ENCODE measurements at regions not wholly inside any gene's neighbourhood (a gene's known extent, or its start where the extent isn't known, plus 50 kb on each side); places are given as distances from the start of the nearest gene placed in this dataset.
"Not testable (repeated sequence)": the region's sequence is repeated elsewhere in the genome, so short reads cannot be mapped to it uniquely, and the experiment has no call there.

- DNase-seq (ENCODE audit: low read depth, low spot score), result peak; percentile 27
These were observed 163.4 kb upstream of the CIBAR2 start for GRCh38 chr16:85275533-85276249.

- DNase-seq (ENCODE audit: low read depth, low spot score), result no peak
These were observed 164.0 kb upstream of the CIBAR2 start for GRCh38 chr16:85276258-85276657.

- DNase-seq (ENCODE audit: low read depth, low spot score), result no peak
These were observed 164.4 kb upstream of the CIBAR2 start for GRCh38 chr16:85276721-85277120.

- no peak for DNase-seq (ENCODE audit: low read depth, low spot score)
These were observed 166.6 kb upstream of the CIBAR2 start for GRCh38 chr16:85278839-85279238.

GRCh38 chr16:85279402-85279801, 167.1 kb upstream of the CIBAR2 start:
- DNase-seq (ENCODE audit: low read depth, low spot score), result no peak

- no peak for DNase-seq (ENCODE audit: low read depth, low spot score)
These were observed 167.7 kb upstream of the CIBAR2 start for GRCh38 chr16:85279825-85280545.

- DNase-seq (ENCODE audit: low read depth, low spot score), result no peak
These were observed 168.9 kb upstream of the CIBAR2 start for GRCh38 chr16:85281181-85281580.

- DNase-seq (ENCODE audit: low read depth, low spot score), result no peak
These were observed 170.6 kb upstream of the CIBAR2 start for GRCh38 chr16:85282842-85283241.

GRCh38 chr16:85283305-85284050, 171.2 kb upstream of the CIBAR2 start:
- no peak for DNase-seq (ENCODE audit: low read depth, low spot score)

- DNase-seq (ENCODE audit: low read depth, low spot score), result no peak
These were observed 172.0 kb upstream of the CIBAR2 start for GRCh38 chr16:85284141-85284817.

- DNase-seq (ENCODE audit: low read depth, low spot score), result no peak
These were observed 173.4 kb upstream of the CIBAR2 start for GRCh38 chr16:85285681-85286065.

GRCh38 chr16:85286066-85286831, 174.0 kb upstream of the CIBAR2 start:
- no peak for DNase-seq (ENCODE audit: low read depth, low spot score)

- no peak for DNase-seq (ENCODE audit: low read depth, low spot score)
These were observed 174.9 kb upstream of the CIBAR2 start for GRCh38 chr16:85286951-85287814.

- DNase-seq (ENCODE audit: low read depth, low spot score), result not testable (repeated sequence)
These were observed 175.5 kb upstream of the CIBAR2 start for GRCh38 chr16:85287815-85288109.

GRCh38 chr16:85288341-85288868, 176.1 kb upstream of the CIBAR2 start:
- no peak for DNase-seq (ENCODE audit: low read depth, low spot score)

GRCh38 chr16:85288869-85289660, 176.8 kb upstream of the CIBAR2 start:
- DNase-seq (ENCODE audit: low read depth, low spot score), result no peak

- DNase-seq (ENCODE audit: low read depth, low spot score), result no peak
These were observed 177.7 kb upstream of the CIBAR2 start for GRCh38 chr16:85289760-85290625.

- no peak for DNase-seq (ENCODE audit: low read depth, low spot score)
These were observed 178.5 kb upstream of the CIBAR2 start for GRCh38 chr16:85290626-85291301.
